GM12891 (cell line): ENCODE measurements at regions not wholly inside any gene's neighbourhood (a gene's known extent, or its start where the extent isn't known, plus 50 kb on each side); places are given as distances from the start of the nearest gene placed in this dataset.

Experiments
- POLR2A ChIP-seq: IDR thresholded peaks from 2 replicates; pipeline ENCODE4 v1.6.1; 2011; ENCODE audit warnings: low read depth, low read length, control low read depth
- POLR2AphosphoS5 ChIP-seq: IDR thresholded peaks from 2 replicates; pipeline ENCODE4 v1.6.1; 2011; ENCODE audit warnings: low read depth, low read length, control low read depth

GRCh38 chr10:58023341-58024073 lies 244.2 kb downstream of the IPMK start:
- no peak for TF ChIP-seq POLR2A
- TF ChIP-seq POLR2AphosphoS5, result no peak
